Lung (tissue), 11 donors: ENCODE measurements at regions not wholly inside any gene's neighbourhood (a gene's known extent, or its start where the extent isn't known, plus 50 kb on each side); places are given as distances from the start of the nearest gene placed in this dataset.

ENCODE experiments used
- ATAC-seq: fragments of 200-7000 bp; cut with Tn5 transposase; one replicate; pipeline ENCODE4 v1.9.1; 2020; ENCODE audit warnings: moderate number of reproducible peaks; ENCODE audit not compliant: insufficient read depth, low FRiP score
- DNase-seq, 3 donors: peaks; one replicate each; pipeline ENCODE4 v3.0.0-alpha.2; 2013 to 2017
- H3K27ac ChIP-seq, 2 donors: one replicate each; pipeline ENCODE4 v1.5.1; 2013; ENCODE audit warnings: mild to moderate bottlenecking in 2 of 2, moderate library complexity in 2 of 2, control low read depth in 1 of 2, inconsistent platforms in 1 of 2, low read depth in 1 of 2, low read length in 1 of 2
- H3K27me3 ChIP-seq, 3 donors: one replicate each; pipeline ENCODE4 v1.5.1; 2013; ENCODE audit warnings: low read length in 2 of 3; ENCODE audit not compliant: control insufficient read depth in 3 of 3, insufficient read depth in 3 of 3
- H3K36me3 ChIP-seq, 4 donors: one replicate each; pipeline ENCODE4 v1.5.1; 2013; ENCODE audit warnings: low read length in 4 of 4, mild to moderate bottlenecking in 1 of 4, moderate library complexity in 1 of 4; ENCODE audit not compliant: control insufficient read depth in 4 of 4, insufficient read depth in 4 of 4
- H3K4me1 ChIP-seq, 5 donors: one replicate each; pipeline ENCODE4 v1.5.1; 2013; ENCODE audit warnings: low read length in 5 of 5, mild to moderate bottlenecking in 2 of 5, moderate library complexity in 1 of 5; ENCODE audit not compliant: control insufficient read depth in 5 of 5, insufficient read depth in 5 of 5
- H3K4me3 ChIP-seq: one replicate; pipeline ENCODE4 v1.5.1; 2013; ENCODE audit warnings: mild to moderate bottlenecking, control low read depth, moderate library complexity
- H3K9ac ChIP-seq, 2 donors: one replicate each; pipeline ENCODE4 v1.5.1; 2013; ENCODE audit warnings: low read length in 2 of 2, control low read depth in 1 of 2; ENCODE audit not compliant: insufficient read depth in 1 of 2
- H3K9me3 ChIP-seq, 4 donors: one replicate each; pipeline ENCODE4 v1.5.1; 2013; ENCODE audit warnings: low read length in 3 of 4, mild to moderate bottlenecking in 1 of 4, moderate library complexity in 1 of 4; ENCODE audit not compliant: control insufficient read depth in 4 of 4, insufficient read depth in 3 of 4
- CTCF ChIP-seq: IDR thresholded peaks from 2 replicates; pipeline ENCODE4 v1.5.1; 2012; ENCODE audit warnings: mild to moderate bottlenecking; ENCODE audit errors: control extremely low read depth, extremely low read depth
- WGBS, 2 donors: extraction: QIAGEN DNeasy Blood & Tissue Kit; methylation state at CpG; one replicate each; pipeline ENCODE4 v1.1.7; 2013; 5-methylcytosine and 5-hydroxymethylcytosine counted together
- donor health status: control.
- donor health status: control.
- donor health status: Bipolar disorder and iron deficiency.
- donor health status: healthy.
- donor health status: DM: yes; HTN: yes; CAD: no.

GRCh38 chr17:77273397-77274085 lies 132.8 kb downstream of the SEC14L1 start:
- H3K4me1 ChIP-seq: no peaks in the 10 kb centered on the region
- ATAC-seq: no peak
- no peak for DNase-seq
- 78 to 87% methylated on average over 7 of the region's 7 CpGs for WGBS, 2 donors
- H3K27me3 ChIP-seq: no peaks in the 10 kb centered on the region
- no peak overlapping the region for H3K27ac ChIP-seq
- no peak overlapping the region for H3K4me3 ChIP-seq
- H3K36me3 ChIP-seq: no peaks in the 10 kb centered on the region
- no peak overlapping the region for H3K9ac ChIP-seq
- H3K9me3 ChIP-seq: peaks cover 0 to 7% (median 0%) of the 10 kb centered on the region in 4 donors
- TF ChIP-seq CTCF: no peak

- no peaks in the 10 kb centered on the region for H3K27me3 ChIP-seq
- TF ChIP-seq CTCF: no peak
- no peaks in the 10 kb centered on the region for H3K4me1 ChIP-seq
- peaks cover 0 to 7% (median 0%) of the 10 kb centered on the region in 4 donors for H3K9me3 ChIP-seq
- H3K9ac ChIP-seq: no peak overlapping the region
- WGBS, 2 donors: 77% methylated on average over 17 of the region's 17 CpGs
- no peak for ATAC-seq
- H3K27ac ChIP-seq: no peak overlapping the region
- no peaks in the 10 kb centered on the region for H3K36me3 ChIP-seq
- DNase-seq: no peak
- H3K4me3 ChIP-seq: no peak overlapping the region
Measured at GRCh38 chr17:77274096-77274845, 133.5 kb downstream of the SEC14L1 start.

- Histone ChIP-seq H3K4me1 (peaks cover 0 to 18% (median 5%) of the 10 kb centered on the region in 5 donors), H3K9ac (no peak overlapping the region), H3K36me3 (no peaks in the 10 kb centered on the region), H3K9me3 (peaks cover 0 to 1% (median 0%) of the 10 kb centered on the region in 4 donors), H3K4me3 (no peak overlapping the region), H3K27me3 (peaks cover 0 to 18% (median 18%) of the 10 kb centered on the region in 3 donors), H3K27ac (no peak overlapping the region)
- TF ChIP-seq CTCF: no peak
- WGBS, 2 donors: 67 to 79% methylated on average over 20 of the region's 20 CpGs
- ATAC-seq (no peak), DNase-seq (no peak)
Measured at GRCh38 chr17:77279448-77280303, 138.9 kb downstream of the SEC14L1 start.
